Type B pancreatic cell (in vitro differentiated cells): ENCODE measurements at regions not wholly inside any gene's neighbourhood (a gene's known extent, or its start where the extent isn't known, plus 50 kb on each side); places are given as distances from the start of the nearest gene placed in this dataset.
"Not testable (repeated sequence)": the region's sequence is repeated elsewhere in the genome, so short reads cannot be mapped to it uniquely, and the experiment has no call there.

Source experiments
- DNase-seq: peaks from one replicate; pipeline ENCODE4 v3.0.0; 2021; ENCODE audit warnings: mixed read lengths; ENCODE audit not compliant: unreplicated experiment; ENCODE audit errors: extremely low spot score
- H3K27ac Mint-ChIP-seq: 2 replicates; pipeline ENCODE4 v1.8.0; 2021; ENCODE audit warnings: mild to moderate bottlenecking, mixed read lengths
- H3K27me3 Mint-ChIP-seq: 2 replicates; pipeline ENCODE4 v1.8.0; 2021; ENCODE audit warnings: mixed read lengths
- H3K36me3 Mint-ChIP-seq: 2 replicates; pipeline ENCODE4 v1.8.0; 2021; ENCODE audit warnings: mixed read lengths
- H3K4me1 Mint-ChIP-seq: one replicate; pipeline ENCODE4 v1.8.0; 2021; ENCODE audit warnings: mixed read lengths; ENCODE audit not compliant: unreplicated experiment
- H3K4me3 Mint-ChIP-seq: 2 replicates; pipeline ENCODE4 v1.8.0; 2021; ENCODE audit warnings: mild to moderate bottlenecking, mixed read lengths
- H3K9me3 Mint-ChIP-seq: 2 replicates; pipeline ENCODE4 v1.8.0; 2021; ENCODE audit warnings: mixed read lengths
- TF ChIP-seq, protein P1 (sequence below): fragments of 200-600 bp; sonication (generic); conservative IDR thresholded peaks from 2 replicates; pipeline ENCODE4 v1.5.0; 2021; ENCODE audit warnings: antibody characterized with exemption, mild to moderate bottlenecking

DNA sequence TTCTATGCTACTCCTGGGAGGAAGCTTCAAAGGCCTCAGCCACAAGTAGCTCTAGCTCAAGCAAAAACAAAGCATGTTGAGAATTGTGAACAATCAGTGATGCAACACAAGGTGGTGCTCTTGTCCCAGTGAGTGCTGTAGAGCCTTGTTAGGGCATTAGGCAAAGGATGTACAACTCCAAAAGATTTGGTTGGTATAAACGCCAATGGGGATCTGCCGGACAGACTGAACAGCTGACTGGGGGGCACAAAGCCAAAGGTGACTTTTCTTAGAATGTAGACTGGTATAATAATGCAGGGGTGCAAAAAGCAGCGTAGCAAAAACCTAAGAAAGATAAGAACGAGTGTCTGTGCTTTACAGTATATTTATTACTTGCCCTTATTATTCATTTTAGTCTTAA is 62.6 kb upstream of the ALB start:
- no peaks in the 10 kb centered on the region for H3K4me1 Mint-ChIP-seq
- H3K27ac Mint-ChIP-seq: peak overlapping the region; percentile 57
- H3K9me3 Mint-ChIP-seq: no peaks in the 10 kb centered on the region
- no peaks in the 10 kb centered on the region for H3K27me3 Mint-ChIP-seq
- H3K36me3 Mint-ChIP-seq: no peaks in the 10 kb centered on the region
- TF ChIP-seq, protein P1, sequence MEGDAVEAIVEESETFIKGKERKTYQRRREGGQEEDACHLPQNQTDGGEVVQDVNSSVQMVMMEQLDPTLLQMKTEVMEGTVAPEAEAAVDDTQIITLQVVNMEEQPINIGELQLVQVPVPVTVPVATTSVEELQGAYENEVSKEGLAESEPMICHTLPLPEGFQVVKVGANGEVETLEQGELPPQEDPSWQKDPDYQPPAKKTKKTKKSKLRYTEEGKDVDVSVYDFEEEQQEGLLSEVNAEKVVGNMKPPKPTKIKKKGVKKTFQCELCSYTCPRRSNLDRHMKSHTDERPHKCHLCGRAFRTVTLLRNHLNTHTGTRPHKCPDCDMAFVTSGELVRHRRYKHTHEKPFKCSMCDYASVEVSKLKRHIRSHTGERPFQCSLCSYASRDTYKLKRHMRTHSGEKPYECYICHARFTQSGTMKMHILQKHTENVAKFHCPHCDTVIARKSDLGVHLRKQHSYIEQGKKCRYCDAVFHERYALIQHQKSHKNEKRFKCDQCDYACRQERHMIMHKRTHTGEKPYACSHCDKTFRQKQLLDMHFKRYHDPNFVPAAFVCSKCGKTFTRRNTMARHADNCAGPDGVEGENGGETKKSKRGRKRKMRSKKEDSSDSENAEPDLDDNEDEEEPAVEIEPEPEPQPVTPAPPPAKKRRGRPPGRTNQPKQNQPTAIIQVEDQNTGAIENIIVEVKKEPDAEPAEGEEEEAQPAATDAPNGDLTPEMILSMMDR: peak; percentile 72
- DNase-seq: no peak
- no peak overlapping the region for H3K4me3 Mint-ChIP-seq

DNA sequence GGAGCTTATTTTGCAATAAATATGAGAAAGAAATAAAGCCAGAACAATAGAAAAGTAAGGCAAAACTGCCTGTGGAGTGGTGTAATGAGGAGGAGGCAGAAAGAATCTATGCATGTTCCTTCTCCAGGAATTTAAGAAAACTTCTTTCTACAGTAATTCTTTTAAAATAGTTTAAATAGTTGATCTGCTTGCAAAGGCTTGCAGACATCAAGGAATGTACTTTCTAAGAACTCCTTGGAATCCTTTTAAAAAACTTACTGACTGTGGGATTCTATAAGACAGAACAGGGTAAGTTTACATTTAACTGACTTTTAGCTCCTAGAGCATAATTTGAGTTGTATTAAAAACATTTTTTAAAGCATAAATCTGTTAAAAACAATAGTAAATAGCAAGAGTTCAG is 63.2 kb upstream of the ALB start:
- Mint-ChIP-seq H3K27me3 (no peaks in the 10 kb centered on the region), H3K27ac (no peak overlapping the region), H3K9me3 (no peaks in the 10 kb centered on the region), H3K36me3 (no peaks in the 10 kb centered on the region), H3K4me1 (no peaks in the 10 kb centered on the region), H3K4me3 (no peak overlapping the region)
- no peak for DNase-seq
- TF ChIP-seq, protein P1: no peak

DNA sequence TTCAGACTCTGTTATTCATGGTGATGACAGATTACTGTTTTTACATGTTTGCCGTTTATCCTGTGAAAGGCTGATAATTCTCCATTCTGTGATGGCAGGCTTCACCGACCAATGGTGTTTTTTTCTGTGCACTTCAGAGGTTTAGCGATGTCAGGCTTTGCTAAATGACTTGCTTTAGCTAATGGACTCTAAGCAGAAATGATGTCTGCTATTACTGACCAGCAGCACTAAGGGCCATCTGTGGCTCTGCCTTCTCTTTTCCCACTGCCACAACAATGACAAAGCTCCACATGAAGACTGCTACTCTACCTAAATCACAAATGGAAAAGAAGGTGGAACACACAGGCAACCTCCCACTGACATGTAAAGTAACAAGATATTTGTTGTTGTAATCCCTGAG is 68.4 kb upstream of the ALB start:
- Mint-ChIP-seq H3K27ac (no peak overlapping the region), H3K4me1 (no peaks in the 10 kb centered on the region), H3K27me3 (no peaks in the 10 kb centered on the region), H3K36me3 (no peaks in the 10 kb centered on the region), H3K4me3 (no peak overlapping the region), H3K9me3 (no peaks in the 10 kb centered on the region)
- TF ChIP-seq, protein P1: no peak
- no peak for DNase-seq

DNA sequence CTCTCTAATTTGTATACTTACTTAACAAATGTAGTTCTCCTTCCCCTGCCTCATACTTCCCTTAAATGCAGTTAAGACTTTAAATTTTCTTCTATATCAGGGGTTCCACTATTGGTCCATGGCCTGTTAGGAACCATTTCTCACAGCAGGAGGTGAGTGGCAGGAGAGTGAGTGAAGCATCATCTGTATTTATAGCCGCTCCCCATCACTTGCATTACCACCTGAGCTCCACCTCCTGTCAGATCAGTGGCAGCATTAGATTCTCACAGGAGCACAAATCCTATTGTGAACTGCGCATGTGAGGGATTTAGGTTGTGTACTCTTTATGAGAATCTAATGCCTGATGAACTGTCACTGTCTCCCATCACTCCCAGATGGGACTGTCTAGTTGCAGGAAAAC is 72.1 kb upstream of the ALB start:
- not testable (repeated sequence) for H3K4me3 Mint-ChIP-seq, DNase-seq, H3K27ac Mint-ChIP-seq, H3K36me3 Mint-ChIP-seq, H3K4me1 Mint-ChIP-seq, H3K9me3 Mint-ChIP-seq, H3K27me3 Mint-ChIP-seq

DNA sequence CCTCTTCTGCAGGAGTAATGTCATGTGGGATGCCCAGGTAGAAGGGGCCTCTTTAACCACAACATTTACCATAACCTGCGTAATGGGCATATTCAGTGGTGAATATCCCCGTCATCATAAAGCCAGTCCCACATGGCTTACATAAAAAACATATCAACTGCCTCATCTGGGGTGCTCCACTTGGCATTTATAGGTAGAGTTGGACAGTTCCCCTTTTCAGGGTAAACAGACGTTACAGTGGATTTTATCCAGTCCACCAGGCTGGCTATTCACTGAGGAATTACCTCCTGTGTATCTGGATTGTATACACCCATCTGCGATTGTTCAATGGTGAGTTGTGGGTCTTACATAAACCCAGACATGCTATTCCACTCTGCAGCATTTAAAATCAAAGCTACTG is 70.7 kb upstream of the ANKRD17 start:
- no peak overlapping the region for H3K27ac Mint-ChIP-seq
- H3K27me3 Mint-ChIP-seq: no peaks in the 10 kb centered on the region
- H3K4me3 Mint-ChIP-seq: no peak overlapping the region
- TF ChIP-seq, protein P1: no peak
- no peaks in the 10 kb centered on the region for H3K4me1 Mint-ChIP-seq
- H3K36me3 Mint-ChIP-seq: no peaks in the 10 kb centered on the region
- no peak for DNase-seq
- H3K9me3 Mint-ChIP-seq: peaks cover 5% of the 10 kb centered on the region

DNA sequence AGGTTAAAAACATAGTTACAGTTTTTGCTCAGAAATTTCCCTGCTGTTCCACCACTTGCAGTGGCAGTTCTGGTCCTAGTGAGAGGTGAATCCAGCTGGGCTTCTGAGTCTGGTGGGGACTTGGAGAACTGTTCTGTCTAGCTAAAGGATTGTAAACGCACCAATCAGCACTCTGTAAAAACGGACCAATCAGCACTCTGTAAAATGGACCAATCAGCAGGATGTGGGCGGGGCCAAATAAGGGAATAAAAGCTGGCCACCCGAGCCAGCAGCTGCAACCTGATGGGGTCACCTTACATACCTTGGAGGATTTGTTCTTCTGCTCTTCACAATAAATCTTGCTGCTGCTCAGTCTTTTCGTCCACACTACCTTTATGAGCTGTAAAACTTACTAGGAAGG is 67.2 kb upstream of the ANKRD17 start:
- not testable (repeated sequence) for H3K27me3 Mint-ChIP-seq, H3K9me3 Mint-ChIP-seq, H3K27ac Mint-ChIP-seq, H3K36me3 Mint-ChIP-seq, H3K4me3 Mint-ChIP-seq, H3K4me1 Mint-ChIP-seq, DNase-seq

DNA sequence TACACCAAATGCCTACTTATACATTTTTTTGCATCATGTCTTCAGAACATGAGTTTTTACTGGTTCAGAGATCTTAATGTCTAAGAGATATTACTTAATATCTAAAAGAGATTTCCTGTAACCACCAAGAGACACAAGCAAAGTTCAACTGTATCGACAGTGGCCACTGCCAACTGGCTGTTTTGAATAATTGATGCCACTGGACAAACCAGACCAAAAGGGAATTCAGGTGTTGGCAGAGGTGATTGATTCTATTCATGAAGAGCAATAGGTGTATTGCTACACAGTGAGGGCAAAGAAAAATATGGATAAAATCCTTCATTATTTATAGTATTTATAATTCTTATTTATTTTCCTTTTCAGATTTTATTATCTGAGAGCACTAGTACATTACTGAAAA is 58.5 kb upstream of the ANKRD17 start:
- Mint-ChIP-seq H3K27me3 (no peaks in the 10 kb centered on the region), H3K36me3 (no peaks in the 10 kb centered on the region), H3K4me1 (no peaks in the 10 kb centered on the region), H3K4me3 (no peak overlapping the region), H3K27ac (no peak overlapping the region), H3K9me3 (peaks cover 3% of the 10 kb centered on the region)
- TF ChIP-seq, protein P1: no peak
- no peak for DNase-seq
